ENCODE measurements at regions not wholly inside any gene's neighbourhood (a gene's known extent, or its start where the extent isn't known, plus 50 kb on each side); places are given as distances from the start of the nearest gene placed in this dataset.

GRCh38 chr4:123507376-123507775, 110.8 kb downstream of the SPRY1 start:
- TF ChIP-seq POLR2A (IDR thresholded peaks at IDR 0.05; ENCODE audit: low read length) (no peak), GATA1 (IDR thresholded peaks at IDR 0.05; ENCODE audit: low read depth, low read length) (no peak)

All from erythroblast (primary cell).